ENCODE measurements at regions not wholly inside any gene's neighbourhood (a gene's known extent, or its start where the extent isn't known, plus 50 kb on each side); places are given as distances from the start of the nearest gene placed in this dataset.

- H3K4me3 ChIP-seq (ENCODE audit: low read depth, low read length) = no peak overlapping the region
- TF ChIP-seq, protein P1, sequence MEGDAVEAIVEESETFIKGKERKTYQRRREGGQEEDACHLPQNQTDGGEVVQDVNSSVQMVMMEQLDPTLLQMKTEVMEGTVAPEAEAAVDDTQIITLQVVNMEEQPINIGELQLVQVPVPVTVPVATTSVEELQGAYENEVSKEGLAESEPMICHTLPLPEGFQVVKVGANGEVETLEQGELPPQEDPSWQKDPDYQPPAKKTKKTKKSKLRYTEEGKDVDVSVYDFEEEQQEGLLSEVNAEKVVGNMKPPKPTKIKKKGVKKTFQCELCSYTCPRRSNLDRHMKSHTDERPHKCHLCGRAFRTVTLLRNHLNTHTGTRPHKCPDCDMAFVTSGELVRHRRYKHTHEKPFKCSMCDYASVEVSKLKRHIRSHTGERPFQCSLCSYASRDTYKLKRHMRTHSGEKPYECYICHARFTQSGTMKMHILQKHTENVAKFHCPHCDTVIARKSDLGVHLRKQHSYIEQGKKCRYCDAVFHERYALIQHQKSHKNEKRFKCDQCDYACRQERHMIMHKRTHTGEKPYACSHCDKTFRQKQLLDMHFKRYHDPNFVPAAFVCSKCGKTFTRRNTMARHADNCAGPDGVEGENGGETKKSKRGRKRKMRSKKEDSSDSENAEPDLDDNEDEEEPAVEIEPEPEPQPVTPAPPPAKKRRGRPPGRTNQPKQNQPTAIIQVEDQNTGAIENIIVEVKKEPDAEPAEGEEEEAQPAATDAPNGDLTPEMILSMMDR (IDR thresholded peaks at IDR 0.05; ENCODE audit: low read depth, low read length) = no peak
Observed at GRCh38 chr10:110414548-110415309, 83.0 kb upstream of the DUSP5 start.

DNA sequence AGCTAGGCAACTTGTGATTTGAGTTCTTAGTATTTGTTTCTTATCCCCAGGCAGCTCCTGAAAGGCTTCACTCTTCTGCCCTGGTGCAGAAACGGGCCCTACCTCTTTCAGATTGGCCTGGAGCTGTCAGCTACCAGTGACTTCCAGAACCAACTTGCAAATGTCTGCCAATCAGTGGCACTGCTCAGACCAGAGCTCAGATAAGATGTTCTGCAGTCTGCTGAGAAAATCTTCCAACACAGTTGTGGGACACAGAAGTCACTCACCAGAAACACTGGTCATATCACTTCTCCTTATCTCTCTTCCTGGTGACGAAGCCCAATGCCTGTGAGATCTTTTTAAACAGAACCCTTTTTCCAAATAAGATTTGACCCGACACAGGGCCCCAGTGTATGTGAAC lies 81.9 kb upstream of the DUSP5 start:
- no peak overlapping the region for H3K4me3 ChIP-seq (ENCODE audit: low read depth, low read length)

DNA sequence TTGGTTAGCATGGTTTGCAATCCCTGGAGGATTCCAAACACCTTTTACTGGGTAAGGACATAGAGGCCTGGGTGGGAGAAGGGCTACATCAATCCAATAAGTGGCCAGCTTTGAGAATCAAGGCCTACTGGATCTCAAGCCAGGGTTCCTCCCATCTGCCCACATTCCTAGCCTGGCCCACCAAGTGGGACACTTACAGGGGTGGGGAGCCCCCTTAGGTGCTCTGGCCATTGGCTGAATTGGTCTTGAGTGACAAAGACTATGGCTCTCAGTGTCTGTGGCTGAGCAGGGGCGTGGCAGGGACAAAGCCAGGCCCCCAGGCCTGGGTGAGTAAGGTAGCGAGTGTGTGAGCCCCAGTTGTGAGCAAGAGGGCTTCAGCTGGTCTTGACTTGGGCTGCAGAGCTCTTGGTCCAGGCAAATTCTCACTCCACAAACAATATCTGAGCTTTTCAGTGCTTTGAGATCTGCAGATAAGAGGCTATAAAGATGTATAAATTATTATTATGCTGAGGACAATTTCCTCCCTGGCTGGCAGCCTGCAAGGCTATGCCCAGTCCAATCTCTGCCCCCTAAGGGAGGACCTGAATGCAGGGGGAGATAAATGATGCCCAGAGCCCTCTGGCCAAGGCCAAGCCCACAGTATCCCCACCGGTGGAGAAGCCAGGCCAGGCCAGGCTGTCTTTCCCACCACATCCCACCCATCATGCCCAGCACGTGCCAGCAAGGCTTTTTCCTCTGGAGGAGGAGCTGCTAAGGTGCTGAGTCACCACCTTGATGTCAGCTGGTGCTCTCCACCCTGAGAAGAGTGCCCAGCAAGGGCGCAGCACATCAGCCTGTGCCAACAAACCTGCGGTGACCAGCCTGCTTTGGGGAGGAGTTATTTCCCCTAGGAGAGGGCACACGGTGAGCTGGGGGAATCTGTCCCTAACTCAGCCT lies 80.7 kb upstream of the DUSP5 start:
- no peak overlapping the region for H3K4me3 ChIP-seq (ENCODE audit: low read depth, low read length)
- TF ChIP-seq, protein P1 (IDR thresholded peaks at IDR 0.05; ENCODE audit: low read depth, low read length) = no peak

More for the DNA sequence above, 81.9 kb upstream of the DUSP5 start:
- TF ChIP-seq, protein P1 (IDR thresholded peaks at IDR 0.05; ENCODE audit: low read depth, low read length) = no peak

DNA sequence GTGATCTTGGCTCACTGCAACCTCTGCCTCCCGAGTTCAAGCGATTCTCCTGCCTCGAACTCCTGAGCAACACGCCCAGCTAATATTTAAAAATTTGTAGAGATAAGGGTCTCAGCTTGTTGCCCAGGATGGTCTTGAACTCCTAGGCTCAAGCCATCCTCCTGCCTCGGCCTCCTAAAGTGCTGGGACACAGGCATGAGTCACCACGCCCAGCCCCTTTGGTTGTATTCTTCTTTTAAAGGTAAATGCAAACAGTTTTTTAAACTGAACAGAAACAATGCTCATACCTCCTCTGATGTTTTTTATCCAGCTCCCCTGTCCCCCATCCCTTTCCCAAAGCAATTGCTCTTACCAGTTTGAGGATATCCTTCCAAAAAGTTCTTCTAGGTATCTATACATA lies 79.5 kb upstream of the DUSP5 start:
- TF ChIP-seq, protein P1 (IDR thresholded peaks at IDR 0.05; ENCODE audit: low read depth, low read length) = no peak
- H3K4me3 ChIP-seq (ENCODE audit: low read depth, low read length) = no peak overlapping the region

- H3K4me3 ChIP-seq (ENCODE audit: low read depth, low read length) = no peak overlapping the region
- TF ChIP-seq, protein P1 (IDR thresholded peaks at IDR 0.05; ENCODE audit: low read depth, low read length) = no peak
Observed at GRCh38 chr10:110419265-110419664, 78.4 kb upstream of the DUSP5 start.

DNA sequence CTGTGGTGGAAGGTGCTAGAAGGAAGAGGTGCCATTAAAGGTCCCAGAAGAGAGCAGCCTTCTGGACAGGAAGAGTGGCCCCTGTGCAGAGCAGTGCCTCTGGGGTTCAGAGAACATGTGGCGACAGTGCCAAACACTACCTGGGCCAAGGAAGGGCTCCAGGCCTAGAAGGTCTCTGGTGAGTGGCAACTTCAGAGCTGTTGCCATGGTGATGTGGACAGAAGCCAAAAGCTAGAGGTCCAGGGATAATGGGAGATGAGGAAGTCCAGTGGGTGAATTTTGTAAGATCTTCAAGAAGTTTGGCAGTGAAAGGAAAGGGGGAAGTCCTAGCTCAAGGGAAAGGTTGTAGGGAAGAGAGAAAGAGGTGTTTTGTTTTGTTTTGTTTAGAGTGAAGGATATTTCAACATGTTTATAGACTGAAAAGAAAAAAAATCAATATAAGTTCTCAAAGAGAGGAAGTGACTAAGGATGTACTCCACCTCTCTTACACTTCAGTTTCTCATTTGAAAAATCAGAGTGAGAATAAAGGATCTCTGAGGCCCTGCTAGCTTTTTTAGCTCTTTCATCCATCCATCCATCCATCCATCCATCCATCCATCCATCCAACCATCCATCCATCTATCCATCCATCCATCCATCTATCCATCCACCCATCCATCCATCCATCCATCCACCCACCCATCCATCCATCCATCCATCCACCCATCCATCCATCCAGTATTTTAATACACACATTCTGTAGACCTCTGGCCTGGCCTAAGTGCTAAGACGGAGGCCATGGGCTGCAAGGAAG lies 77.1 kb upstream of the DUSP5 start:
- TF ChIP-seq, protein P1 (IDR thresholded peaks at IDR 0.05; ENCODE audit: low read depth, low read length) = no peak
- H3K4me3 ChIP-seq (ENCODE audit: low read depth, low read length) = no peak overlapping the region

Measured in WI38 (cell line).